Fibroblast of skin of back (primary cell): ENCODE measurements at regions not wholly inside any gene's neighbourhood (a gene's known extent, or its start where the extent isn't known, plus 50 kb on each side); places are given as distances from the start of the nearest gene placed in this dataset.

Experiments
- DNase-seq: peaks from one replicate; pipeline ENCODE4 v3.0.0-alpha.2; 2013

DNA sequence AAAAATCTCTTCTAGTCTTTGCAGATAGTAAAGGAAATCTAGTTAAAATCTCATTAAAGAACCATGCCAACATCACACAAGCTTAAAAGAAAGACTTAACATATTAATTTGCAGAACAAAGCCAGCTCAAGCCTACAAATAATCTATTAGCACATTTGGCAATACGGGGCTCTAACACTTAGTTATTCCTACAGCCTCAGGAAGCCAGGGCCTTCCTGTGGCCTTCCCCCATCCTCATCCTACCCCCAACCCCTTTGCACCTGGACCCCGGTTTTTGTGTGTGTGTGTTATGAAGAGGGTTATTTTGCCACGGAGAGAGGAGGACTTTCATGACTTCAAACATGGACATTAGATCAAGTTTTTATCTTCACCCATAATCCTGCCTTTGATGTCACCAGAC lies 64.6 kb downstream of the FOXB2 start:
- no peak for DNase-seq

- no peak for DNase-seq
Measured at GRCh38 chr9:77085416-77085815, 66.0 kb downstream of the FOXB2 start.

DNA sequence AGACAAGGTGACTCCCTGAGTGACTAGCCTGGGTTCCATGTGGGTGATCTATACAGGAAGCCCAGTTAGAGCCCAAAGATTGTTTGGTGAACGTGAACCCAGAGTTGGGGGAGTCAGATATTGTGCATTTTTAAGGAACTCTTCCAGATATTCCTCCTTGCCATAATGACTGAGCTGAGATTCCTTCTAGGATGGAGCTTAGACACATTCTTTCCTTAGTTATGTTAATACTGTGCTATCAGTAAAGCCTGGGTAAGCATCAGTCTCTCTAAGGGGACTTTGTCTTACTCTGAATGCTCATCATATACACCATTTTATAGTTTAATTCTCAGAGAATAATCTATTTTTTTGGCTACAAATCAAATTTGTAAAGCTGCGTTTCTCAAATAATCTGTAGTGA lies 68.1 kb downstream of the FOXB2 start:
- no peak for DNase-seq

- peak; percentile 42 for DNase-seq
Measured at GRCh38 chr9:77092536-77092935, 73.1 kb downstream of the FOXB2 start.

- DNase-seq: no peak
Measured at GRCh38 chr9:77094150-77094549, 74.7 kb downstream of the FOXB2 start.

- no peak for DNase-seq
Measured at GRCh38 chr9:77097335-77097734, 77.9 kb downstream of the FOXB2 start.

DNA sequence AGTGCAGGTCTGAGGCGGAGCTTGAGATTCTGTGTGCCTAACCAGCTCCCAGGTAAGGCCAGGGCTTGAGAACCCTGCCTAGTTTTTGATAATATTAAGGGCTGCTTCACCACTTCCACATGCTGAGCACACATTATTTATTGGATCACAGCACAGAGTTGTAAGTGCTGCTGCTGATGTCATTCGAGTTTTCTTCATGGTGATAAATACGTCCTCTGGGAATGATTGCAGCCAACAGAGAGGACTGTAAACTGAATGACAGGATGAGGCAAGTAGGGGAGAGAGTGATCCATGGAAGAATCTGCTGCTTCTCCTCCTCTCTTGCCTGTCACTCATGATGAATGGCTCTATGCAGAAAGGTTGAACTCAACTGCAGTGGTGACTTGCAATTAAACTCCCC lies 77.9 kb upstream of the VPS13A start:
- no peak for DNase-seq

GRCh38 chr9:77111408-77111807 lies 65.9 kb upstream of the VPS13A start:
- DNase-seq: no peak

GRCh38 chr9:77125665-77126064 lies 51.7 kb upstream of the VPS13A start:
- no peak for DNase-seq

- peak; percentile 9 for DNase-seq
Measured at GRCh38 chr9:77127071-77127470, 50.3 kb upstream of the VPS13A start.
